ENCODE measurements at regions not wholly inside any gene's neighbourhood (a gene's known extent, or its start where the extent isn't known, plus 50 kb on each side); places are given as distances from the start of the nearest gene placed in this dataset.

- no peaks in the 10 kb centered on the region for H4K20me1 ChIP-seq (replicated peaks in 1 of 2; ENCODE audit: control insufficient read depth in 1 of 2, insufficient read depth in 2 of 2, low read length in 2 of 2)
- no peak overlapping the region for H3K18ac ChIP-seq (ENCODE audit: extremely low read depth, low read length)
- ChIA-PET POLR2A (ENCODE audit: partially characterized antibody) (no interaction called here), CTCF (ENCODE audit: partially characterized antibody) (interaction anchor here (1.0 kb wide), 1 partner anchor 12 kb away, joined by 3 read pairs; no protein-coding TSS in a partner anchor)
- H2BK20ac ChIP-seq (ENCODE audit: low read length), result no peak overlapping the region
- H3K9ac ChIP-seq (replicated peaks in 1 of 4; ENCODE audit: extremely low read depth in 1 of 4, low read depth in 3 of 4, low read length in 3 of 4), result no peak overlapping the region
- H3K27ac ChIP-seq (ENCODE audit: low read depth, low read length), result no peak overlapping the region
- H4K5ac ChIP-seq (ENCODE audit: insufficient read length, low read depth, low read length), result no peak overlapping the region
- DNase-seq (ENCODE audit: low read depth in 1 of 2, low spot score in 2 of 2), result no peak
- H2BK120ac ChIP-seq (replicated peaks; ENCODE audit: low read depth, low read length), result no peak overlapping the region
- H3K4me2 ChIP-seq (ENCODE audit: insufficient read depth in 1 of 2, low read depth in 2 of 2, low read length in 2 of 2), result no peak overlapping the region
- WGBS, 2 experiments (ENCODE audit: extremely low coverage in 1 of 2, insufficient coverage in 1 of 2, insufficient read length in 1 of 2, insufficient replicate concordance in 2 of 2, low coverage in 1 of 2, low lambda C conversion rate in 2 of 2, missing lambda C conversion rate in 1 of 2), result 88% methylated on average over 2 of the region's 2 CpGs; no CpG with 5 or more reads in 1 of the 2 experiments
- no peak for TF ChIP-seq RFX5 (IDR thresholded peaks at IDR 0.05; ENCODE audit: borderline replicate concordance, low read depth, low read length)
- no peak for TF ChIP-seq BACH1 (IDR thresholded peaks at IDR 0.05; ENCODE audit: low read length)
- TF ChIP-seq USF2 (IDR thresholded peaks at IDR 0.05; ENCODE audit: low read length), result no peak
- TF ChIP-seq CBX5 (IDR thresholded peaks at IDR 0.05; ENCODE audit: low read depth, low read length), result no peak
- TF ChIP-seq POU5F1 (IDR thresholded peaks at IDR 0.05; ENCODE audit: low read depth, low read length), result no peak
- TF ChIP-seq SP4 (IDR thresholded peaks at IDR 0.05; ENCODE audit: low read length), result no peak
- no peak for TF ChIP-seq CBX8 (IDR thresholded peaks at IDR 0.05; ENCODE audit: borderline replicate concordance, low read depth, low read length)
- no peak for TF ChIP-seq EGR1 (IDR thresholded peaks at IDR 0.05; ENCODE audit: borderline replicate concordance, low read depth, low read length)
- TF ChIP-seq CTBP2 (IDR thresholded peaks at IDR 0.05; ENCODE audit: borderline replicate concordance, insufficient read depth, insufficient read length, low read length), result no peak
- TF ChIP-seq RAD21 (IDR thresholded peaks at IDR 0.05 in 1 of 2, conservative IDR thresholded peaks at IDR 0.05 in 1 of 2; ENCODE audit: low read depth in 2 of 2, low read length in 2 of 2), result no peak
- no peak for TF ChIP-seq YY1 (IDR thresholded peaks at IDR 0.05; ENCODE audit: low read depth, low read length)
- TF ChIP-seq HDAC2 (IDR thresholded peaks at IDR 0.05; ENCODE audit: borderline replicate concordance in 1 of 2, low read depth in 2 of 2, low read length in 2 of 2), result no peak
- no peak for FAIRE-seq
- H2BK12ac ChIP-seq (ENCODE audit: low read depth, low read length), result no peak overlapping the region
- H4K91ac ChIP-seq (replicated peaks; ENCODE audit: insufficient read length, low read length), result no peak overlapping the region
- H3K27me3 ChIP-seq (replicated peaks in 1 of 4; ENCODE audit: control insufficient read depth in 3 of 4, extremely low read depth in 1 of 4, insufficient read depth in 3 of 4, low read length in 3 of 4), result no peaks in the 10 kb centered on the region
- H3K79me2 ChIP-seq (ENCODE audit: control insufficient read depth in 1 of 2, insufficient read depth in 2 of 2, low read length in 2 of 2), result no peaks in the 10 kb centered on the region
- no peak overlapping the region for H2BK5ac ChIP-seq (ENCODE audit: low read depth, low read length)
- no peaks in the 10 kb centered on the region for H3K23me2 ChIP-seq (ENCODE audit: low read depth, low read length)
- no peaks in the 10 kb centered on the region for H3K79me1 ChIP-seq (ENCODE audit: low read depth, low read length)
- H3K4me3 ChIP-seq (ENCODE audit: extremely low read depth in 1 of 4, insufficient read depth in 2 of 4, low read depth in 3 of 4, low read length in 4 of 4), result no peak overlapping the region
- H3K9me3 ChIP-seq (ENCODE audit: insufficient read depth in 2 of 2, low read depth in 1 of 2, low read length in 1 of 2), result no peaks in the 10 kb centered on the region
- no peak overlapping the region for H4K8ac ChIP-seq (ENCODE audit: extremely low read depth, insufficient read depth, low read length)
- H3K4ac ChIP-seq (replicated peaks; ENCODE audit: insufficient read length, low read depth, low read length), result no peak overlapping the region
- H3K56ac ChIP-seq (replicated peaks; ENCODE audit: insufficient read length, low read depth, low read length), result no peak overlapping the region
- no peak overlapping the region for H2BK15ac ChIP-seq (ENCODE audit: low read length)
- no peak overlapping the region for H2AK5ac ChIP-seq (ENCODE audit: low read depth, low read length)
- H2AFZ ChIP-seq (ENCODE audit: low read length), result no peak overlapping the region
- H3K36me3 ChIP-seq (ENCODE audit: control insufficient read depth in 2 of 4, insufficient read depth in 4 of 4, low read length in 3 of 4), result no peaks in the 10 kb centered on the region
- no peaks in the 10 kb centered on the region for H3K4me1 ChIP-seq (replicated peaks in 1 of 4; ENCODE audit: control insufficient read depth in 3 of 4, insufficient read depth in 4 of 4, low read length in 3 of 4)
- H3K14ac ChIP-seq (ENCODE audit: insufficient read length), result no peak overlapping the region
- H3K23ac ChIP-seq (ENCODE audit: insufficient read length), result no peak overlapping the region
Observed at GRCh38 chr5:7210549-7210948, 185.4 kb upstream of the ADCY2 start.

Measured in H1 (cell line).